Stimulated activated CD8-positive, alpha-beta memory T cell treated with anti-CD3 and anti-CD28 coated beads, Interleukin-15, amount 100 ng/mL, for 4 hours (primary cell): ENCODE measurements at regions not wholly inside any gene's neighbourhood (a gene's known extent, or its start where the extent isn't known, plus 50 kb on each side); places are given as distances from the start of the nearest gene placed in this dataset.

Experiments
- DNase-seq, 2 donors: peaks; one replicate each; pipeline ENCODE4 v3.0.0-alpha.2; 2020; ENCODE audit warnings: low read depth in 2 of 2

- DNase-seq = no peak
These were observed 382.7 kb downstream of the SFMBT2 start for GRCh38 chr10:7027913-7028808.

- DNase-seq = no peak
These were observed 383.5 kb downstream of the SFMBT2 start for GRCh38 chr10:7027237-7027912.

GRCh38 chr10:7026818-7027217, 384.0 kb downstream of the SFMBT2 start:
- DNase-seq = no peak

- DNase-seq = no peak
These were observed 385.5 kb downstream of the SFMBT2 start for GRCh38 chr10:7025296-7025695.

- no peak for DNase-seq
These were observed 395.4 kb downstream of the SFMBT2 start for GRCh38 chr10:7015457-7015856.

- no peak for DNase-seq
These were observed 396.1 kb downstream of the SFMBT2 start for GRCh38 chr10:7014721-7015120.

- DNase-seq = no peak
These were observed 398.8 kb downstream of the SFMBT2 start for GRCh38 chr10:7011994-7012393.

GRCh38 chr10:7008645-7009044, 402.2 kb downstream of the SFMBT2 start:
- no peak for DNase-seq

GRCh38 chr10:7007600-7008190, 403.1 kb downstream of the SFMBT2 start:
- DNase-seq = no peak

GRCh38 chr10:7006566-7006965, 404.3 kb downstream of the SFMBT2 start:
- no peak for DNase-seq

GRCh38 chr10:7003831-7004395, 406.9 kb downstream of the SFMBT2 start:
- DNase-seq = no peak

- no peak for DNase-seq
These were observed 410.8 kb downstream of the SFMBT2 start for GRCh38 chr10:7000061-7000460.

- no peak for DNase-seq
These were observed 411.5 kb downstream of the SFMBT2 start for GRCh38 chr10:6999232-6999925.

GRCh38 chr10:6997509-6997908, 413.3 kb downstream of the SFMBT2 start:
- no peak for DNase-seq

- DNase-seq = no peak
These were observed 414.4 kb downstream of the SFMBT2 start for GRCh38 chr10:6996431-6996830.

- DNase-seq = no peak
These were observed 415.0 kb downstream of the SFMBT2 start for GRCh38 chr10:6995831-6996230.

GRCh38 chr10:6995341-6995740, 415.3 kb upstream of the PRKCQ start:
- DNase-seq = no peak

- DNase-seq = no peak
These were observed 410.8 kb upstream of the PRKCQ start for GRCh38 chr10:6990891-6991290.

- no peak for DNase-seq
These were observed 408.6 kb upstream of the PRKCQ start for GRCh38 chr10:6988654-6989053.

GRCh38 chr10:6987536-6987945, 407.5 kb upstream of the PRKCQ start:
- no peak for DNase-seq

GRCh38 chr10:6986927-6987326, 406.9 kb upstream of the PRKCQ start:
- no peak for DNase-seq

- no peak for DNase-seq
These were observed 405.6 kb upstream of the PRKCQ start for GRCh38 chr10:6985644-6986043.
